ENCODE measurements at regions not wholly inside any gene's neighbourhood (a gene's known extent, or its start where the extent isn't known, plus 50 kb on each side); places are given as distances from the start of the nearest gene placed in this dataset.

DNA sequence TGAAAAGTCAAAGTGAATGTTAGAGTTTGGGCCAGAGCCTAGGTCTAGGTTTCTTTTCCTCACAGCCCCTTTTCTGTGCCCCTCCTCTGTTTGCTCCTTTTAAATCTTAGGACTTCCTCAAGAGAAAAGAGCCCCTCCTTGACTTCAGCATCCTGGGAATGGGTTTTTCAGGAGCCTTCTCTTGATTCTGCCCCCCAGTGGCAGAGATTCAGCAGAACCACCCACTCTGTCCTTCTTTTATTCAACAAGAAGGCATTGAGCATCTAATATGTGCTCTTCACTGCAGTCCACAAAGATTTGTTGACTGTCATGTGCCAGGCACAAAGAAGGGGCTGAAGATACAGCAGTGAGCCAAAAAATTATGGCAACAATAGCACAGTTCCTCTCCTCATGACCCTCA, 270.8 kb upstream of the CDH5 start:
- Histone ChIP-seq H3K9me3 (ENCODE audit: control extremely low read depth in 1 of 3, control insufficient read depth in 2 of 3, insufficient read depth in 1 of 3, low read length in 2 of 3) (no peaks in the 10 kb centered on the region), H3K4me3 (ENCODE audit: control extremely low read depth in 1 of 5, extremely low read depth in 1 of 5, insufficient read depth in 1 of 5, low read depth in 2 of 5, low read length in 4 of 5) (no peak overlapping the region), H3K9ac (ENCODE audit: low read length) (no peak overlapping the region), H3K4me2 (replicated peaks; ENCODE audit: low read depth, low read length, poor library complexity, severe bottlenecking) (no peak overlapping the region), H3K27ac (ENCODE audit: low read length in 2 of 2) (no peak overlapping the region), H3K27me3 (replicated peaks in 1 of 4; ENCODE audit: control extremely low read depth in 1 of 4, control insufficient read depth in 3 of 4, insufficient read depth in 4 of 4, low read length in 3 of 4) (no peaks in the 10 kb centered on the region), H3K4me1 (ENCODE audit: control insufficient read depth in 2 of 2, insufficient read depth in 2 of 2, low read length in 2 of 2) (no peaks in the 10 kb centered on the region), H3K79me2 (ENCODE audit: control insufficient read depth, insufficient read depth, low read length) (no peaks in the 10 kb centered on the region), H4K20me1 (ENCODE audit: control insufficient read depth, insufficient read depth, low read length, poor library complexity, severe bottlenecking) (no peaks in the 10 kb centered on the region), H3K36me3 (replicated peaks in 1 of 2; ENCODE audit: control extremely low read depth in 1 of 2, control insufficient read depth in 1 of 2, extremely low read depth in 1 of 2, insufficient read depth in 2 of 2, low read length in 1 of 2) (no peaks in the 10 kb centered on the region), H2AFZ (ENCODE audit: insufficient read depth, low read depth, low read length, poor library complexity, severe bottlenecking) (no peak overlapping the region)
- no peaks in the 10 kb centered on the region for H3K4me1 Mint-ChIP-seq
- no peak overlapping the region for H3K27ac Mint-ChIP-seq
- intact Hi-C loops (cut with micrococcal nuclease) = no loop called here
- CTCF ChIA-PET = no interaction called here
- no peak for TF ChIP-seq EZH2 (IDR thresholded peaks at IDR 0.05; ENCODE audit: borderline replicate concordance, insufficient read depth, low read depth, low read length, poor library complexity, severe bottlenecking)
- TF ChIP-seq, protein P1, sequence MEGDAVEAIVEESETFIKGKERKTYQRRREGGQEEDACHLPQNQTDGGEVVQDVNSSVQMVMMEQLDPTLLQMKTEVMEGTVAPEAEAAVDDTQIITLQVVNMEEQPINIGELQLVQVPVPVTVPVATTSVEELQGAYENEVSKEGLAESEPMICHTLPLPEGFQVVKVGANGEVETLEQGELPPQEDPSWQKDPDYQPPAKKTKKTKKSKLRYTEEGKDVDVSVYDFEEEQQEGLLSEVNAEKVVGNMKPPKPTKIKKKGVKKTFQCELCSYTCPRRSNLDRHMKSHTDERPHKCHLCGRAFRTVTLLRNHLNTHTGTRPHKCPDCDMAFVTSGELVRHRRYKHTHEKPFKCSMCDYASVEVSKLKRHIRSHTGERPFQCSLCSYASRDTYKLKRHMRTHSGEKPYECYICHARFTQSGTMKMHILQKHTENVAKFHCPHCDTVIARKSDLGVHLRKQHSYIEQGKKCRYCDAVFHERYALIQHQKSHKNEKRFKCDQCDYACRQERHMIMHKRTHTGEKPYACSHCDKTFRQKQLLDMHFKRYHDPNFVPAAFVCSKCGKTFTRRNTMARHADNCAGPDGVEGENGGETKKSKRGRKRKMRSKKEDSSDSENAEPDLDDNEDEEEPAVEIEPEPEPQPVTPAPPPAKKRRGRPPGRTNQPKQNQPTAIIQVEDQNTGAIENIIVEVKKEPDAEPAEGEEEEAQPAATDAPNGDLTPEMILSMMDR (IDR thresholded peaks at IDR 0.05) = no peak
- H3K4me3 Mint-ChIP-seq = no peak overlapping the region
- DNase-seq = no peak
- no peak for ATAC-seq (ENCODE audit: low read depth)
- H3K9me3 Mint-ChIP-seq (ENCODE audit: insufficient read depth) = no peaks in the 10 kb centered on the region
- no peaks in the 10 kb centered on the region for H3K27me3 Mint-ChIP-seq
- POLR2A ChIA-PET = no interaction called here

DNA sequence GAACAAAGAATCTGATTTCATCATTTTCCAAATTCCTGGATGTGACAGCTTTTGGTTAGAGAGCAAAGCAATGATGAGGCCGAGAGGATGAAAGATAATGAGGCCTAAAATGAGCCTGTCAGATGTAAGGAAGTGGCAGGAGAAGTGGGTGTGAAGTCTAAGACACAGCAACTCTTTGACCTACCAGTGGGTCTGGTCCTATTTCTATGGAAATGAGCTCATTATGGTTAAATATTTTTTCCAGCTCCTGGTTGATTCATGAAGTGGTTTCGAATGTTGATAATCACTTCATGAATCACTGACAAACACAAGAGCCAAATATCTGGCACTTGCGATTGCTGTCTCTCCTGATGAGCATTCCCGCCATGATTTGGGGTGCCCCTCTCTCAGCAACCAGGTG, 273.3 kb upstream of the CDH5 start:
- Histone ChIP-seq H3K27ac (ENCODE audit: low read length in 2 of 2) (no peak overlapping the region), H3K9ac (ENCODE audit: low read length) (no peak overlapping the region), H3K36me3 (replicated peaks in 1 of 2; ENCODE audit: control extremely low read depth in 1 of 2, control insufficient read depth in 1 of 2, extremely low read depth in 1 of 2, insufficient read depth in 2 of 2, low read length in 1 of 2) (no peaks in the 10 kb centered on the region), H3K9me3 (ENCODE audit: control extremely low read depth in 1 of 3, control insufficient read depth in 2 of 3, insufficient read depth in 1 of 3, low read length in 2 of 3) (no peaks in the 10 kb centered on the region), H3K27me3 (replicated peaks in 1 of 4; ENCODE audit: control extremely low read depth in 1 of 4, control insufficient read depth in 3 of 4, insufficient read depth in 4 of 4, low read length in 3 of 4) (no peaks in the 10 kb centered on the region), H3K4me3 (ENCODE audit: control extremely low read depth in 1 of 5, extremely low read depth in 1 of 5, insufficient read depth in 1 of 5, low read depth in 2 of 5, low read length in 4 of 5) (no peak overlapping the region), H3K4me1 (ENCODE audit: control insufficient read depth in 2 of 2, insufficient read depth in 2 of 2, low read length in 2 of 2) (no peaks in the 10 kb centered on the region), H3K79me2 (ENCODE audit: control insufficient read depth, insufficient read depth, low read length) (no peaks in the 10 kb centered on the region), H3K4me2 (replicated peaks; ENCODE audit: low read depth, low read length, poor library complexity, severe bottlenecking) (no peak overlapping the region), H4K20me1 (ENCODE audit: control insufficient read depth, insufficient read depth, low read length, poor library complexity, severe bottlenecking) (no peaks in the 10 kb centered on the region), H2AFZ (ENCODE audit: insufficient read depth, low read depth, low read length, poor library complexity, severe bottlenecking) (no peak overlapping the region)
- WGBS (ENCODE audit: insufficient coverage) = 56% methylated on average over 1 of the region's 4 CpGs
- Mint-ChIP-seq H3K9me3 (ENCODE audit: insufficient read depth) (no peaks in the 10 kb centered on the region), H3K4me3 (no peak overlapping the region), H3K4me1 (no peaks in the 10 kb centered on the region), H3K27ac (no peak overlapping the region), H3K27me3 (no peaks in the 10 kb centered on the region)
- ChIA-PET CTCF (no interaction called here), POLR2A (no interaction called here)
- DNase-seq = no peak
- TF ChIP-seq EZH2 (IDR thresholded peaks at IDR 0.05; ENCODE audit: borderline replicate concordance, insufficient read depth, low read depth, low read length, poor library complexity, severe bottlenecking) = no peak
- TF ChIP-seq, protein P1 (IDR thresholded peaks at IDR 0.05) = no peak
- intact Hi-C loops (cut with micrococcal nuclease) = no loop called here
- ATAC-seq (ENCODE audit: low read depth) = no peak
